ENCODE measurements at regions not wholly inside any gene's neighbourhood (a gene's known extent, or its start where the extent isn't known, plus 50 kb on each side); places are given as distances from the start of the nearest gene placed in this dataset.

GRCh38 chr2:204317640-204318039 lies 227.6 kb upstream of the PARD3B start:
- Histone ChIP-seq H3K4me1 (ENCODE audit: control insufficient read depth, insufficient read depth, low read length) (no peaks in the 10 kb centered on the region), H3K36me3 (ENCODE audit: control insufficient read depth in 2 of 2, insufficient read depth in 1 of 2, low read length in 2 of 2) (no peaks in the 10 kb centered on the region), H3K27ac (ENCODE audit: extremely low read depth, low read depth, low read length) (no peak overlapping the region), H3K9me3 (ENCODE audit: control insufficient read depth, insufficient read depth, low read depth, low read length) (no peaks in the 10 kb centered on the region), H3K4me3 (ENCODE audit: low read depth, low read length) (no peak overlapping the region)
- ChIA-PET CTCF (no interaction called here), POLR2A (no interaction called here)
- TF ChIP-seq ZNF280C (tag by site-specific recombination; IDR thresholded peaks at IDR 0.05) (no peak), ZNF707 (tag by site-specific recombination; IDR thresholded peaks at IDR 0.05) (no peak), ZNF677 (tag by site-specific recombination; IDR thresholded peaks at IDR 0.05) (no peak)
- TF ChIP-seq, protein P1, sequence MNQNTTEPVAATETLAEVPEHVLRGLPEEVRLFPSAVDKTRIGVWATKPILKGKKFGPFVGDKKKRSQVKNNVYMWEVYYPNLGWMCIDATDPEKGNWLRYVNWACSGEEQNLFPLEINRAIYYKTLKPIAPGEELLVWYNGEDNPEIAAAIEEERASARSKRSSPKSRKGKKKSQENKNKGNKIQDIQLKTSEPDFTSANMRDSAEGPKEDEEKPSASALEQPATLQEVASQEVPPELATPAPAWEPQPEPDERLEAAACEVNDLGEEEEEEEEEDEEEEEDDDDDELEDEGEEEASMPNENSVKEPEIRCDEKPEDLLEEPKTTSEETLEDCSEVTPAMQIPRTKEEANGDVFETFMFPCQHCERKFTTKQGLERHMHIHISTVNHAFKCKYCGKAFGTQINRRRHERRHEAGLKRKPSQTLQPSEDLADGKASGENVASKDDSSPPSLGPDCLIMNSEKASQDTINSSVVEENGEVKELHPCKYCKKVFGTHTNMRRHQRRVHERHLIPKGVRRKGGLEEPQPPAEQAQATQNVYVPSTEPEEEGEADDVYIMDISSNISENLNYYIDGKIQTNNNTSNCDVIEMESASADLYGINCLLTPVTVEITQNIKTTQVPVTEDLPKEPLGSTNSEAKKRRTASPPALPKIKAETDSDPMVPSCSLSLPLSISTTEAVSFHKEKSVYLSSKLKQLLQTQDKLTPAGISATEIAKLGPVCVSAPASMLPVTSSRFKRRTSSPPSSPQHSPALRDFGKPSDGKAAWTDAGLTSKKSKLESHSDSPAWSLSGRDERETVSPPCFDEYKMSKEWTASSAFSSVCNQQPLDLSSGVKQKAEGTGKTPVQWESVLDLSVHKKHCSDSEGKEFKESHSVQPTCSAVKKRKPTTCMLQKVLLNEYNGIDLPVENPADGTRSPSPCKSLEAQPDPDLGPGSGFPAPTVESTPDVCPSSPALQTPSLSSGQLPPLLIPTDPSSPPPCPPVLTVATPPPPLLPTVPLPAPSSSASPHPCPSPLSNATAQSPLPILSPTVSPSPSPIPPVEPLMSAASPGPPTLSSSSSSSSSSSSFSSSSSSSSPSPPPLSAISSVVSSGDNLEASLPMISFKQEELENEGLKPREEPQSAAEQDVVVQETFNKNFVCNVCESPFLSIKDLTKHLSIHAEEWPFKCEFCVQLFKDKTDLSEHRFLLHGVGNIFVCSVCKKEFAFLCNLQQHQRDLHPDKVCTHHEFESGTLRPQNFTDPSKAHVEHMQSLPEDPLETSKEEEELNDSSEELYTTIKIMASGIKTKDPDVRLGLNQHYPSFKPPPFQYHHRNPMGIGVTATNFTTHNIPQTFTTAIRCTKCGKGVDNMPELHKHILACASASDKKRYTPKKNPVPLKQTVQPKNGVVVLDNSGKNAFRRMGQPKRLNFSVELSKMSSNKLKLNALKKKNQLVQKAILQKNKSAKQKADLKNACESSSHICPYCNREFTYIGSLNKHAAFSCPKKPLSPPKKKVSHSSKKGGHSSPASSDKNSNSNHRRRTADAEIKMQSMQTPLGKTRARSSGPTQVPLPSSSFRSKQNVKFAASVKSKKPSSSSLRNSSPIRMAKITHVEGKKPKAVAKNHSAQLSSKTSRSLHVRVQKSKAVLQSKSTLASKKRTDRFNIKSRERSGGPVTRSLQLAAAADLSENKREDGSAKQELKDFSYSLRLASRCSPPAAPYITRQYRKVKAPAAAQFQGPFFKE (tag by site-specific recombination; IDR thresholded peaks at IDR 0.05; ENCODE audit: borderline replicate concordance) = no peak

- H3K4me3 ChIP-seq (ENCODE audit: low read depth, low read length) = no peak overlapping the region
- H3K27ac ChIP-seq (ENCODE audit: extremely low read depth, low read depth, low read length) = no peak overlapping the region
- no peaks in the 10 kb centered on the region for H3K36me3 ChIP-seq (ENCODE audit: control insufficient read depth in 2 of 2, insufficient read depth in 1 of 2, low read length in 2 of 2)
- TF ChIP-seq MZF1 (tag by site-specific recombination; IDR thresholded peaks at IDR 0.05; ENCODE audit: borderline replicate concordance) (no peak), ZNF560 (tag by site-specific recombination; IDR thresholded peaks at IDR 0.05; ENCODE audit: borderline replicate concordance) (no peak), PRDM1 (tag by site-specific recombination; IDR thresholded peaks at IDR 0.05) (peak; percentile 57; the same call in 1 of the 2 replicates), ZNF433 (tag by site-specific recombination; IDR thresholded peaks at IDR 0.05; ENCODE audit: low read depth) (no peak), ZNF341 (tag by site-specific recombination; IDR thresholded peaks at IDR 0.05; ENCODE audit: low read depth) (no peak), ZXDB (tag by site-specific recombination; IDR thresholded peaks at IDR 0.05) (no peak)
- TF ChIP-seq, protein P2, sequence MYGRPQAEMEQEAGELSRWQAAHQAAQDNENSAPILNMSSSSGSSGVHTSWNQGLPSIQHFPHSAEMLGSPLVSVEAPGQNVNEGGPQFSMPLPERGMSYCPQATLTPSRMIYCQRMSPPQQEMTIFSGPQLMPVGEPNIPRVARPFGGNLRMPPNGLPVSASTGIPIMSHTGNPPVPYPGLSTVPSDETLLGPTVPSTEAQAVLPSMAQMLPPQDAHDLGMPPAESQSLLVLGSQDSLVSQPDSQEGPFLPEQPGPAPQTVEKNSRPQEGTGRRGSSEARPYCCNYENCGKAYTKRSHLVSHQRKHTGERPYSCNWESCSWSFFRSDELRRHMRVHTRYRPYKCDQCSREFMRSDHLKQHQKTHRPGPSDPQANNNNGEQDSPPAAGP (tag by site-specific recombination; IDR thresholded peaks at IDR 0.05) = no peak
- TF ChIP-seq, protein P3, sequence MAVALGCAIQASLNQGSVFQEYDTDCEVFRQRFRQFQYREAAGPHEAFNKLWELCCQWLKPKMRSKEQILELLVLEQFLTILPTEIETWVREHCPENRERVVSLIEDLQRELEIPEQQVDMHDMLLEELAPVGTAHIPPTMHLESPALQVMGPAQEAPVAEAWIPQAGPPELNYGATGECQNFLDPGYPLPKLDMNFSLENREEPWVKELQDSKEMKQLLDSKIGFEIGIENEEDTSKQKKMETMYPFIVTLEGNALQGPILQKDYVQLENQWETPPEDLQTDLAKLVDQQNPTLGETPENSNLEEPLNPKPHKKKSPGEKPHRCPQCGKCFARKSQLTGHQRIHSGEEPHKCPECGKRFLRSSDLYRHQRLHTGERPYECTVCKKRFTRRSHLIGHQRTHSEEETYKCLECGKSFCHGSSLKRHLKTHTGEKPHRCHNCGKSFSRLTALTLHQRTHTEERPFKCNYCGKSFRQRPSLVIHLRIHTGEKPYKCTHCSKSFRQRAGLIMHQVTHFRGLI (tag by site-specific recombination; IDR thresholded peaks at IDR 0.05) = no peak
- TF ChIP-seq, protein P4, sequence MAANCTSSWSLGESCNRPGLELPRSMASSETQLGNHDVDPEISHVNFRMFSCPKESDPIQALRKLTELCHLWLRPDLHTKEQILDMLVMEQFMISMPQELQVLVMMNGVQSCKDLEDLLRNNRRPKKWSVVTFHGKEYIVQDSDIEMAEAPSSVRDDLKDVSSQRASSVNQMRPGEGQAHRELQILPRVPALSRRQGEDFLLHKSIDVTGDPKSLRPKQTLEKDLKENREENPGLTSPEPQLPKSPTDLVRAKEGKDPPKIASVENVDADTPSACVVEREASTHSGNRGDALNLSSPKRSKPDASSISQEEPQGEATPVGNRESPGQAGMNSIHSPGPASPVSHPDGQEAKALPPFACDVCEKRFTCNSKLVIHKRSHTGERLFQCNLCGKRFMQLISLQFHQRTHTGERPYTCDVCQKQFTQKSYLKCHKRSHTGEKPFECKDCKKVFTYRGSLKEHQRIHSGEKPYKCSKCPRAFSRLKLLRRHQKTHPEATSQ (tag by site-specific recombination; IDR thresholded peaks at IDR 0.05) = no peak
- H3K9me3 ChIP-seq (ENCODE audit: control insufficient read depth, insufficient read depth, low read depth, low read length) = no peaks in the 10 kb centered on the region
- CTCF ChIA-PET = no interaction called here
- POLR2A ChIA-PET = no interaction called here
- no peaks in the 10 kb centered on the region for H3K4me1 ChIP-seq (ENCODE audit: control insufficient read depth, insufficient read depth, low read length)
These were observed 224.1 kb upstream of the PARD3B start for GRCh38 chr2:204321027-204321800.

All from HEK293 (cell line).